Mesodermal cell (in vitro differentiated cells): ENCODE measurements at regions not wholly inside any gene's neighbourhood (a gene's known extent, or its start where the extent isn't known, plus 50 kb on each side); places are given as distances from the start of the nearest gene placed in this dataset.
"Not testable (repeated sequence)": the region's sequence is repeated elsewhere in the genome, so short reads cannot be mapped to it uniquely, and the experiment has no call there.

Source experiments
- H3K27ac ChIP-seq: 2 replicates; pipeline ENCODE4 v1.7.0; 2013; ENCODE audit warnings: mild to moderate bottlenecking, low read depth, low read length, moderate library complexity; ENCODE audit not compliant: severe bottlenecking
- H3K36me3 ChIP-seq: 2 replicates; pipeline ENCODE4 v1.7.1; 2013; ENCODE audit warnings: mild to moderate bottlenecking, low read length, moderate library complexity; ENCODE audit not compliant: control insufficient read depth, insufficient read depth
- H3K4me1 ChIP-seq: one replicate; pipeline ENCODE4 v1.7.1; 2013; ENCODE audit warnings: mild to moderate bottlenecking, low read length; ENCODE audit not compliant: insufficient read depth, control insufficient read depth, poor library complexity, severe bottlenecking
- H3K4me3 ChIP-seq: 2 replicates; pipeline ENCODE4 v1.7.0; 2013; ENCODE audit warnings: low read length, control low read depth, mild to moderate bottlenecking; ENCODE audit not compliant: insufficient read depth, poor library complexity, severe bottlenecking; ENCODE audit errors: extremely low read depth
- H3K9me3 ChIP-seq: 2 replicates; pipeline ENCODE4 v1.7.1; 2013; ENCODE audit warnings: mild to moderate bottlenecking, low read length, moderate library complexity; ENCODE audit not compliant: control insufficient read depth
- WGBS, 2 experiments: methylation state at CpG; one replicate each; pipeline ENCODE4 v1.1.5; 2013; ENCODE audit warnings: missing lambda C conversion rate in 2 of 2; ENCODE audit not compliant: insufficient coverage in 2 of 2; 5-methylcytosine and 5-hydroxymethylcytosine counted together

GRCh38 chr9:26228273-26228672 lies 550.0 kb upstream of the TUSC1 start:
- Histone ChIP-seq H3K4me3 (no peak overlapping the region), H3K9me3 (no peaks in the 10 kb centered on the region), H3K4me1 (no peaks in the 10 kb centered on the region), H3K27ac (no peak overlapping the region), H3K36me3 (no peaks in the 10 kb centered on the region)
- WGBS, 2 experiments = 100% methylated on average over 1 of the region's 2 CpGs; no CpG with 5 or more reads in 1 of the 2 experiments

- H3K4me1 ChIP-seq = no peaks in the 10 kb centered on the region
- no peaks in the 10 kb centered on the region for H3K9me3 ChIP-seq
- no peak overlapping the region for H3K27ac ChIP-seq
- H3K36me3 ChIP-seq = no peaks in the 10 kb centered on the region
- H3K4me3 ChIP-seq = no peak overlapping the region
Measured at GRCh38 chr9:26221290-26221689, 543.0 kb upstream of the TUSC1 start.

GRCh38 chr9:26220367-26220766 lies 542.1 kb upstream of the TUSC1 start:
- peaks cover 3% of the 10 kb centered on the region for H3K9me3 ChIP-seq
- H3K4me3 ChIP-seq = no peak overlapping the region
- no peaks in the 10 kb centered on the region for H3K36me3 ChIP-seq
- no peaks in the 10 kb centered on the region for H3K4me1 ChIP-seq
- H3K27ac ChIP-seq = no peak overlapping the region

GRCh38 chr9:26219961-26220360 lies 541.7 kb upstream of the TUSC1 start:
- no peaks in the 10 kb centered on the region for H3K36me3 ChIP-seq
- peaks cover 3% of the 10 kb centered on the region for H3K9me3 ChIP-seq
- no peak overlapping the region for H3K27ac ChIP-seq
- WGBS, 2 experiments = 91 to 95% methylated on average over 6 of the region's 9 CpGs
- H3K4me3 ChIP-seq = no peak overlapping the region
- no peaks in the 10 kb centered on the region for H3K4me1 ChIP-seq

GRCh38 chr9:26216702-26217101 lies 538.5 kb upstream of the TUSC1 start:
- Histone ChIP-seq H3K4me3 (no peak overlapping the region), H3K27ac (no peak overlapping the region), H3K36me3 (no peaks in the 10 kb centered on the region), H3K4me1 (no peaks in the 10 kb centered on the region), H3K9me3 (peaks cover 6% of the 10 kb centered on the region)
- WGBS, 2 experiments = no CpG with 5 or more reads among the region's 1 CpG

- not testable (repeated sequence) for H3K4me1 ChIP-seq, H3K27ac ChIP-seq, H3K9me3 ChIP-seq, H3K36me3 ChIP-seq, H3K4me3 ChIP-seq
- WGBS, 2 experiments = 91 to 92% methylated on average over 34 to 42 of the region's 61 CpGs
Measured at GRCh38 chr9:26214713-26215444, 536.6 kb upstream of the TUSC1 start.

GRCh38 chr9:26210338-26210851 lies 532.2 kb upstream of the TUSC1 start:
- peak overlapping the region; percentile 29 for H3K27ac ChIP-seq
- WGBS, 2 experiments = 82 to 83% methylated on average over 4 to 5 of the region's 6 CpGs
- H3K4me3 ChIP-seq = no peak overlapping the region
- peaks cover 2% of the 10 kb centered on the region for H3K9me3 ChIP-seq
- H3K36me3 ChIP-seq = no peaks in the 10 kb centered on the region
- peaks cover 3% of the 10 kb centered on the region for H3K4me1 ChIP-seq

GRCh38 chr9:26205261-26205660 lies 527.0 kb upstream of the TUSC1 start:
- Histone ChIP-seq H3K4me3 (no peak overlapping the region), H3K36me3 (no peaks in the 10 kb centered on the region), H3K4me1 (no peaks in the 10 kb centered on the region), H3K27ac (no peak overlapping the region), H3K9me3 (no peaks in the 10 kb centered on the region)
- WGBS, 2 experiments = 67 to 100% methylated on average over 1 of the region's 3 CpGs

- Histone ChIP-seq H3K4me3 (no peak overlapping the region), H3K27ac (no peak overlapping the region), H3K4me1 (no peaks in the 10 kb centered on the region), H3K36me3 (no peaks in the 10 kb centered on the region), H3K9me3 (peaks cover 4% of the 10 kb centered on the region)
- WGBS, 2 experiments = 89 to 100% methylated on average over 2 of the region's 2 CpGs
Measured at GRCh38 chr9:26193237-26193636, 515.0 kb upstream of the TUSC1 start.

GRCh38 chr9:26191711-26192110 lies 513.5 kb upstream of the TUSC1 start:
- Histone ChIP-seq H3K9me3 (peaks cover 4% of the 10 kb centered on the region), H3K4me3 (no peak overlapping the region), H3K36me3 (no peaks in the 10 kb centered on the region), H3K4me1 (no peaks in the 10 kb centered on the region), H3K27ac (no peak overlapping the region)
- 71% methylated on average over 1 of the region's 1 CpG; no CpG with 5 or more reads in 1 of the 2 experiments for WGBS, 2 experiments

GRCh38 chr9:26181836-26182235 lies 503.6 kb upstream of the TUSC1 start:
- no peaks in the 10 kb centered on the region for H3K4me1 ChIP-seq
- H3K27ac ChIP-seq = no peak overlapping the region
- H3K36me3 ChIP-seq = no peaks in the 10 kb centered on the region
- no peak overlapping the region for H3K4me3 ChIP-seq
- peaks cover 5% of the 10 kb centered on the region for H3K9me3 ChIP-seq
- 60% methylated on average over 1 of the region's 2 CpGs; no CpG with 5 or more reads in 1 of the 2 experiments for WGBS, 2 experiments
